HCT116 (cell line): ENCODE measurements at regions not wholly inside any gene's neighbourhood (a gene's known extent, or its start where the extent isn't known, plus 50 kb on each side); places are given as distances from the start of the nearest gene placed in this dataset.

ENCODE experiments used
- ELF1 ChIP-seq: IDR thresholded peaks from 2 replicates; pipeline ENCODE4 v1.6.1; 2012; ENCODE audit warnings: low read depth, borderline replicate concordance
- JUND ChIP-seq: IDR thresholded peaks from 2 replicates; pipeline ENCODE4 v1.6.1; 2012
- RAD21 ChIP-seq: IDR thresholded peaks from 2 replicates; pipeline ENCODE4 v1.6.1; 2012; ENCODE audit warnings: low read depth, mild to moderate bottlenecking
- TF ChIP-seq, protein P1 (sequence below), 3 experiments: fragments of 200-600 bp in 1 of 3; sonication (generic) in 1 of 3; IDR thresholded peaks in 2 of 3; conservative IDR thresholded peaks in 1 of 3; 2 replicates each; pipeline ENCODE4 v1.5.1; 2012 to 2017; ENCODE audit warnings: low read depth in 2 of 3, low read length in 2 of 3, antibody characterized with exemption in 1 of 3, borderline replicate concordance in 1 of 3, control low read depth in 1 of 3, mild to moderate bottlenecking in 1 of 3, mixed read lengths in 1 of 3, mixed run types in 1 of 3, moderate library complexity in 1 of 3; ENCODE audit not compliant: insufficient read depth in 1 of 3
- TF ChIP-seq, protein P2 (sequence below): IDR thresholded peaks from 2 replicates; pipeline ENCODE4 v1.6.1; 2012; ENCODE audit warnings: low read depth

DNA sequence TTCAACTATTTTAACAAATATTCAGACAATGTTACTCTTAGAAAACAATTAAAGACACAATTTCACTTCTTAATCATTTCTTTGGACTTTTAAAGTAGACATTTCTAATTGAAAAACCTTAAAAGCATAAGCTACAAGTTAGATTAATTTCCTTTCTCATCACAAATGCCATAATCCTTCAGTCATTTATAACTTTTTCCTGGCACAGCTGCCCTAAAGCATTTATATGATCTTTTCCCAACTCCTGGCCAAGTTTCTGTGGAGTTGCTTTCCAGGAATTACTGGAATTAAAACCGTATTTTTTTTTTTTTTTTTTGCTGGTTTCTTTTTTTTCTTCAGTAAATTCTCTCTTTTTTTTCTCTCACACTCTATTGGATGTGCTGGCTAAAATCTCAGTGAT lies 615.9 kb downstream of the TBC1D4 start:
- no peak for TF ChIP-seq ELF1
- TF ChIP-seq RAD21: no peak
- no peak for TF ChIP-seq JUND
- TF ChIP-seq, protein P1, sequence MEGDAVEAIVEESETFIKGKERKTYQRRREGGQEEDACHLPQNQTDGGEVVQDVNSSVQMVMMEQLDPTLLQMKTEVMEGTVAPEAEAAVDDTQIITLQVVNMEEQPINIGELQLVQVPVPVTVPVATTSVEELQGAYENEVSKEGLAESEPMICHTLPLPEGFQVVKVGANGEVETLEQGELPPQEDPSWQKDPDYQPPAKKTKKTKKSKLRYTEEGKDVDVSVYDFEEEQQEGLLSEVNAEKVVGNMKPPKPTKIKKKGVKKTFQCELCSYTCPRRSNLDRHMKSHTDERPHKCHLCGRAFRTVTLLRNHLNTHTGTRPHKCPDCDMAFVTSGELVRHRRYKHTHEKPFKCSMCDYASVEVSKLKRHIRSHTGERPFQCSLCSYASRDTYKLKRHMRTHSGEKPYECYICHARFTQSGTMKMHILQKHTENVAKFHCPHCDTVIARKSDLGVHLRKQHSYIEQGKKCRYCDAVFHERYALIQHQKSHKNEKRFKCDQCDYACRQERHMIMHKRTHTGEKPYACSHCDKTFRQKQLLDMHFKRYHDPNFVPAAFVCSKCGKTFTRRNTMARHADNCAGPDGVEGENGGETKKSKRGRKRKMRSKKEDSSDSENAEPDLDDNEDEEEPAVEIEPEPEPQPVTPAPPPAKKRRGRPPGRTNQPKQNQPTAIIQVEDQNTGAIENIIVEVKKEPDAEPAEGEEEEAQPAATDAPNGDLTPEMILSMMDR (IDR thresholded peaks at IDR 0.05 in 2 of 3, conservative IDR thresholded peaks at IDR 0.05 in 1 of 3; ENCODE audit: borderline replicate concordance in 1 of 3, insufficient read depth in 1 of 3, low read depth in 2 of 3, low read length in 2 of 3): no peak
- TF ChIP-seq, protein P2, sequence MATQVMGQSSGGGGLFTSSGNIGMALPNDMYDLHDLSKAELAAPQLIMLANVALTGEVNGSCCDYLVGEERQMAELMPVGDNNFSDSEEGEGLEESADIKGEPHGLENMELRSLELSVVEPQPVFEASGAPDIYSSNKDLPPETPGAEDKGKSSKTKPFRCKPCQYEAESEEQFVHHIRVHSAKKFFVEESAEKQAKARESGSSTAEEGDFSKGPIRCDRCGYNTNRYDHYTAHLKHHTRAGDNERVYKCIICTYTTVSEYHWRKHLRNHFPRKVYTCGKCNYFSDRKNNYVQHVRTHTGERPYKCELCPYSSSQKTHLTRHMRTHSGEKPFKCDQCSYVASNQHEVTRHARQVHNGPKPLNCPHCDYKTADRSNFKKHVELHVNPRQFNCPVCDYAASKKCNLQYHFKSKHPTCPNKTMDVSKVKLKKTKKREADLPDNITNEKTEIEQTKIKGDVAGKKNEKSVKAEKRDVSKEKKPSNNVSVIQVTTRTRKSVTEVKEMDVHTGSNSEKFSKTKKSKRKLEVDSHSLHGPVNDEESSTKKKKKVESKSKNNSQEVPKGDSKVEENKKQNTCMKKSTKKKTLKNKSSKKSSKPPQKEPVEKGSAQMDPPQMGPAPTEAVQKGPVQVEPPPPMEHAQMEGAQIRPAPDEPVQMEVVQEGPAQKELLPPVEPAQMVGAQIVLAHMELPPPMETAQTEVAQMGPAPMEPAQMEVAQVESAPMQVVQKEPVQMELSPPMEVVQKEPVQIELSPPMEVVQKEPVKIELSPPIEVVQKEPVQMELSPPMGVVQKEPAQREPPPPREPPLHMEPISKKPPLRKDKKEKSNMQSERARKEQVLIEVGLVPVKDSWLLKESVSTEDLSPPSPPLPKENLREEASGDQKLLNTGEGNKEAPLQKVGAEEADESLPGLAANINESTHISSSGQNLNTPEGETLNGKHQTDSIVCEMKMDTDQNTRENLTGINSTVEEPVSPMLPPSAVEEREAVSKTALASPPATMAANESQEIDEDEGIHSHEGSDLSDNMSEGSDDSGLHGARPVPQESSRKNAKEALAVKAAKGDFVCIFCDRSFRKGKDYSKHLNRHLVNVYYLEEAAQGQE: no peak
